Keratinocyte (primary cell): ENCODE measurements at regions not wholly inside any gene's neighbourhood (a gene's known extent, or its start where the extent isn't known, plus 50 kb on each side); places are given as distances from the start of the nearest gene placed in this dataset.
"Not testable (repeated sequence)": the region's sequence is repeated elsewhere in the genome, so short reads cannot be mapped to it uniquely, and the experiment has no call there.

Experiments used
- DNase-seq: peaks from one replicate; pipeline ENCODE4 v3.0.0-alpha.2; 2011; ENCODE audit warnings: low read depth, missing footprints, low spot score
- FAIRE-seq: peaks from 2 replicates; lab custom pipeline; 2011; peaks lifted over from hg19 to GRCh38; lab: Jason Lieb, UNC
- H2AFZ ChIP-seq: 2 replicates; pipeline ENCODE4 v1.6.0; 2012; ENCODE audit warnings: low read length, control low read depth, inconsistent platforms; ENCODE audit not compliant: control insufficient read depth
- H3K27ac ChIP-seq: 2 replicates; pipeline ENCODE4 v1.5.1; 2011; ENCODE audit warnings: low read length; ENCODE audit not compliant: control insufficient read depth, insufficient read depth
- H3K27me3 ChIP-seq: 3 replicates; pipeline ENCODE4 v1.6.0; 2011; ENCODE audit warnings: low read length; ENCODE audit not compliant: control insufficient read depth, insufficient read depth; ENCODE audit errors: extremely low read depth
- H3K36me3 ChIP-seq, 2 experiments: 2 replicates in 1 of 2; 3 replicates in 1 of 2; pipeline ENCODE4 v1.5.1; 2011; ENCODE audit warnings: low read length in 2 of 2, mild to moderate bottlenecking in 1 of 2; ENCODE audit not compliant: control insufficient read depth in 2 of 2, insufficient read depth in 2 of 2; ENCODE audit errors: extremely low read depth in 1 of 2
- H3K4me1 ChIP-seq: 3 replicates; pipeline ENCODE4 v1.5.1; 2011; ENCODE audit warnings: low read length; ENCODE audit not compliant: control insufficient read depth, insufficient read depth; ENCODE audit errors: extremely low read depth
- H3K4me2 ChIP-seq: 3 replicates; pipeline ENCODE4 v1.6.0; 2011; ENCODE audit warnings: low read depth, low read length; ENCODE audit not compliant: control insufficient read depth, insufficient read depth; ENCODE audit errors: extremely low read depth
- H3K4me3 ChIP-seq, 3 experiments: fragments of 200-600 bp in 1 of 3; sonication (generic) in 1 of 3; 2 replicates in 2 of 3; 3 replicates in 1 of 3; pipeline ENCODE4 v1.5.1; 2011 to 2016; ENCODE audit warnings: low read length in 3 of 3, mild to moderate bottlenecking in 3 of 3, control low read depth in 2 of 3, inconsistent platforms in 1 of 3, low read depth in 1 of 3, mixed read lengths in 1 of 3, mixed run types in 1 of 3, moderate library complexity in 1 of 3; ENCODE audit not compliant: control insufficient read depth in 2 of 3, insufficient read depth in 2 of 3; ENCODE audit errors: extremely low read depth in 1 of 3
- H3K79me2 ChIP-seq: 2 replicates; pipeline ENCODE4 v1.6.0; 2012; ENCODE audit warnings: low read length; ENCODE audit not compliant: control insufficient read depth, insufficient read depth
- H3K9ac ChIP-seq: 3 replicates; pipeline ENCODE4 v1.6.0; 2011; ENCODE audit warnings: low read length; ENCODE audit not compliant: control insufficient read depth, insufficient read depth; ENCODE audit errors: extremely low read depth
- H3K9me1 ChIP-seq: 3 replicates; pipeline ENCODE4 v1.6.0; 2011; ENCODE audit warnings: low read length; ENCODE audit not compliant: control insufficient read depth, insufficient read depth; ENCODE audit errors: extremely low read depth
- H3K9me3 ChIP-seq: 2 replicates; pipeline ENCODE4 v1.5.1; 2012; ENCODE audit warnings: low read depth, low read length; ENCODE audit not compliant: control insufficient read depth
- H4K20me1 ChIP-seq: 3 replicates; pipeline ENCODE4 v1.6.0; 2011; ENCODE audit warnings: low read length; ENCODE audit not compliant: control insufficient read depth, insufficient read depth; ENCODE audit errors: extremely low read depth
- dilution Hi-C: fragments of 300-500 bp; cut with MboI; formaldehyde crosslinking; loops from one replicate; pipeline ENCODE4 v1.7.0; 2020; ENCODE audit warnings: low sequenced_read_pairs; ENCODE audit not compliant: extremely low pct_ligation_motif_present

DNA sequence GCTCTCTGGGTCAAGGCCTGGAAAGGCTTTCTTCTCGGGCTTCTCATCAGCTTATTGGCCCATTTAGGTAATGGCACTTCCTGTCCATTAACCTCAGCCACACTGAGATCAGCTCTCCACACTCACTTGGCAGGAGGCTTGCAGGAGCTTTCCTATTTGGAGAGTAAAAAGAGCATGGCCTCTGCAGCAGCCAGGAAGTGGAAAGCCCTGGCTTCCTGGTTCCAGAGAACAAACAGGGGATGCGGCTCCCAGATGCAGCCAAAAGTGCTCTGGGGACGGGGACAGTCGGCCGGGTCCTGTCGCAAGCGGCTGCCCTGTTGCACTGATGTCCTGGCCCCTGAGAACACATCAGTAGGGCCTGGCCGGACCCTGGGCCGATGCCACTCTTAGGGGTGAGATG lies 4462.4 kb upstream of the TPTE start:
- FAIRE-seq, H2AFZ ChIP-seq, H3K9ac ChIP-seq, H3K27ac ChIP-seq, H3K4me1 ChIP-seq, DNase-seq, H3K4me2 ChIP-seq, H3K4me3 ChIP-seq, H3K9me1 ChIP-seq, dilution Hi-C loops, H3K36me3 ChIP-seq, H3K79me2 ChIP-seq, H4K20me1 ChIP-seq, H3K27me3 ChIP-seq, H3K9me3 ChIP-seq: not testable (repeated sequence)

DNA sequence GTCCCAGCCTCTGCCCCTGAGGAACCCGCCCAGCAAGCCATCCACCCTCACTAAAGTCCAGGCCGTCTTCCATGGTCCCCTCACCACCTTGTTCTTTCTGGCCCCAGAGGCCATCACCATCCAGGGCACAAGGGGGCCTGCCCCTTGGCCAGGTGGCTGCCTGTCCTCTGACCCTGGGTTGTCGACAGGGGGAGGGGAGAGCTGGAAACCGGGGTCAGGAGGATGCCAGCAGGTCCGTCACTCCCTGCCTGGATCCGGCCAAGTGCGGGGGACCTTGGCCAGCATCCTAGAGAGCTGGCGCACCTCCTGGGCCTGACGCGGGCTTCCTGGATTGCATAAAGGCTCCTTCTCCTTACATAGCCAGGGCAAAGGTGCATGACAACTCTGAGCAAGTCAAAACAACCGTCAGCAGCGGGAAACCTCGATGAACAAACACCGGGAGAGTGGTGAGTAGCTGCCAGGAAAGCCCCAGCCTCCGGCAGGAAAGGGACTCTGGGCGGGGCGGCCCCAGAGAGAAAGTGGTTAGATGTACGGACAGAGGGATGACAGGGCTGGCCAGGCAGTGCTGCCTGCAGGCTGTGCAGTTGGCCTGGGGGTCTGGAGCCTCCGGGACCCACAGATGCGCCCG lies 4461.2 kb upstream of the TPTE start:
- H3K36me3 ChIP-seq, dilution Hi-C loops, H3K9me1 ChIP-seq, H3K9ac ChIP-seq, FAIRE-seq, H4K20me1 ChIP-seq, H3K4me1 ChIP-seq, H3K79me2 ChIP-seq, H2AFZ ChIP-seq, H3K27ac ChIP-seq, H3K4me2 ChIP-seq, DNase-seq, H3K9me3 ChIP-seq, H3K4me3 ChIP-seq, H3K27me3 ChIP-seq: not testable (repeated sequence)

DNA sequence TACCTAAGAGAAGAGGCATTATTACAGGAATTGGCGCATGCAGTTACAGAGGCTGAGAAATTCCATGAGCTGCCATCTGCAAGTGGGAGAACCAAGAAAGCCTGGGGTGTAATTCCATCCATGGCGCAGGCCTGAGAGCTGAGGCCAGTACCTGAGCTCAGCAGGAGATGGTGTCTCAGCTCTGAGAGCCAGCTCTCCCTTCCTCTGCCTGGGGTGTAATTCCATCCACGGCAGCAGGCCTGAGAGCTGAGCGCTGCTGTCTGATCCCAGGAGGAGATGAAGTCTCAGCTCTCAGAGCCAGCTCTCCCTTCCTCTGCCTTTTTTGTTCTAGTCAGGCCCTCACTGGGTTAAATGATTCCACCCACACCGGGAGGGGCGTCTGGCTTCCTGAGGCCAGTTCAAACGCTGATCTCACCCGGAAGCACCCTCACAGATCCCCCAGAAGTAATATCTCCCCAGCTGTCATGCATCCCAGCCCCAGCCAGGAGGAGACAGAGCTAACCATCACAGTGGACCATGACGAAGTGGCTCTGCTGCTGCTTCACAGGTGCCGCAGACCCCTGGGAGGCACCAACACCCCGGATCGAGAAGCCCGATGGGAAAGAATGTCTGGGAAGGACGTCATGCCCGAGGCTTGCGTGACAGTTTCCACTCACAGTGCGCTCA lies 4454.9 kb upstream of the TPTE start:
- H2AFZ ChIP-seq, H3K4me3 ChIP-seq, H3K27ac ChIP-seq, DNase-seq, H3K4me2 ChIP-seq, H3K27me3 ChIP-seq, H3K9me3 ChIP-seq, H3K4me1 ChIP-seq, H3K9ac ChIP-seq, H3K79me2 ChIP-seq, H3K36me3 ChIP-seq, H3K9me1 ChIP-seq, H4K20me1 ChIP-seq, FAIRE-seq, dilution Hi-C loops: not testable (repeated sequence)

DNA sequence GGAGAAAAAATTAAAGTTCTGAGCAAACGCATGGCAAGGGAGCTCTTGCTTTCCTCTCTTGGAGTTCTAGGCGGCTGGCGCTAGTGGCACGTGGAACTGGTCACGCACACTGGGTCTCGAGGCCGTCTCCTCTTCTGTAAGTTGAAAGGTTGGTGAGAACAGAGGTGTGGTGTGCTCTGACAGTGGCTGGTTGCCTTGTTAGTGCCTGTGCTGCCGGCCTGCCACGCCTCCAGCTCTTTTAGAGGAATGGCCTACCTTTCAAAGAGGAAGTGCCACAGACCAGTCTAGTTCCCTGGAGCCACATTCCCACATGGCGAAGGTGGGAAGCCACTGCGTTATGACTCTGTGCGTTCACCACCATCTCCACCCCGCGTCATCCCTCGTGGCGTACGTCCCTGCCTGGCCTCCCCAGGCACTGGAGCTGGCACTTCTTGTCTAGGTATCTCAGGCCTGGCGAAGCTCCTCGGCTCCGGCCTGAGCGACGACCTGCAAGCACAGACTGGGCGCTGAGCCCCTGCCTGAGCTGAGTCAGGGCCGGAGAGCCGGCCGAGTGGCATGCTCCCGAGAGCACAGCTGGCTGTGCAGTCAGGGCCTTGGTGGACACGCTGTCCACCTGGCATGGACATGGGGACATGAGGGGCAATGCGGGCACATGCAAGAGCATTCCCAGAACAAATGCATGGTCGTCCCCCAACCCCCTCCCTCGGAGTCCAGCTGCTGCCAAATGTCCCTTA lies 4453.1 kb upstream of the TPTE start:
- H3K4me2 ChIP-seq, H3K4me1 ChIP-seq, H3K9me3 ChIP-seq, H3K36me3 ChIP-seq, dilution Hi-C loops, H2AFZ ChIP-seq, H3K9ac ChIP-seq, H4K20me1 ChIP-seq, H3K27ac ChIP-seq, H3K79me2 ChIP-seq, H3K9me1 ChIP-seq, H3K27me3 ChIP-seq, FAIRE-seq, H3K4me3 ChIP-seq, DNase-seq: not testable (repeated sequence)

DNA sequence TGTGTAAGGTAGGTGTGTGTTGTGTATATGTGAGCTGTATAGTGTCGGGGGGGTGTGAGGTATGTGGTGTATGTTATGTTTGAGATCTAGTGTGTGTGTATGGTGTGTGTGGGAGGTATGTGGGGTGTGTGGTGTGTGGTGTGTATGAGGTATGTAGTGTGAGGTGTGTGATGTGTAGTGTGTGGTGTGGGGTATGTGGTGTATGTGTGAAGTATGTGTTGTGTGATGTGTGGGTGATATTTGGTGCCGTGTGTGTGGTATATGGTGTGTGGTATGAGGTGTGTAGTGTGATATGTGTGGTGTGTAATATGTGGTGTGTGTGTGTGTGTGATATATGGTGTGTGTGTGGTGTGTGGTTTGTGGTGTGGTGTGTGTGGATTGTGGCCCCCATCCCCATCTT lies 4451.2 kb upstream of the TPTE start:
- H3K4me3 ChIP-seq, H3K9me3 ChIP-seq, FAIRE-seq, dilution Hi-C loops, H4K20me1 ChIP-seq, H3K79me2 ChIP-seq, H3K27me3 ChIP-seq, H3K36me3 ChIP-seq, H3K27ac ChIP-seq, H3K9me1 ChIP-seq, DNase-seq, H2AFZ ChIP-seq, H3K4me2 ChIP-seq, H3K9ac ChIP-seq, H3K4me1 ChIP-seq: not testable (repeated sequence)
